Keratinocyte (primary cell): ENCODE measurements at regions not wholly inside any gene's neighbourhood (a gene's known extent, or its start where the extent isn't known, plus 50 kb on each side); places are given as distances from the start of the nearest gene placed in this dataset.

Source experiments
- DNase-seq: peaks from one replicate; pipeline ENCODE4 v3.0.0-alpha.2; 2011; ENCODE audit warnings: low read depth, missing footprints, low spot score
- FAIRE-seq: peaks from 2 replicates; lab custom pipeline; 2011; peaks lifted over from hg19 to GRCh38; lab: Jason Lieb, UNC
- H2AFZ ChIP-seq: 2 replicates; pipeline ENCODE4 v1.6.0; 2012; ENCODE audit warnings: low read length, control low read depth, inconsistent platforms; ENCODE audit not compliant: control insufficient read depth
- H3K27ac ChIP-seq: 2 replicates; pipeline ENCODE4 v1.5.1; 2011; ENCODE audit warnings: low read length; ENCODE audit not compliant: control insufficient read depth, insufficient read depth
- H3K27me3 ChIP-seq: 3 replicates; pipeline ENCODE4 v1.6.0; 2011; ENCODE audit warnings: low read length; ENCODE audit not compliant: control insufficient read depth, insufficient read depth; ENCODE audit errors: extremely low read depth
- H3K36me3 ChIP-seq, 2 experiments: 2 replicates in 1 of 2; 3 replicates in 1 of 2; pipeline ENCODE4 v1.5.1; 2011; ENCODE audit warnings: low read length in 2 of 2, mild to moderate bottlenecking in 1 of 2; ENCODE audit not compliant: control insufficient read depth in 2 of 2, insufficient read depth in 2 of 2; ENCODE audit errors: extremely low read depth in 1 of 2
- H3K4me1 ChIP-seq: 3 replicates; pipeline ENCODE4 v1.5.1; 2011; ENCODE audit warnings: low read length; ENCODE audit not compliant: control insufficient read depth, insufficient read depth; ENCODE audit errors: extremely low read depth
- H3K4me2 ChIP-seq: 3 replicates; pipeline ENCODE4 v1.6.0; 2011; ENCODE audit warnings: low read depth, low read length; ENCODE audit not compliant: control insufficient read depth, insufficient read depth; ENCODE audit errors: extremely low read depth
- H3K4me3 ChIP-seq, 3 experiments: fragments of 200-600 bp in 1 of 3; sonication (generic) in 1 of 3; 2 replicates in 2 of 3; 3 replicates in 1 of 3; pipeline ENCODE4 v1.5.1; 2011 to 2016; ENCODE audit warnings: low read length in 3 of 3, mild to moderate bottlenecking in 3 of 3, control low read depth in 2 of 3, inconsistent platforms in 1 of 3, low read depth in 1 of 3, mixed read lengths in 1 of 3, mixed run types in 1 of 3, moderate library complexity in 1 of 3; ENCODE audit not compliant: control insufficient read depth in 2 of 3, insufficient read depth in 2 of 3; ENCODE audit errors: extremely low read depth in 1 of 3
- H3K79me2 ChIP-seq: 2 replicates; pipeline ENCODE4 v1.6.0; 2012; ENCODE audit warnings: low read length; ENCODE audit not compliant: control insufficient read depth, insufficient read depth
- H3K9ac ChIP-seq: 3 replicates; pipeline ENCODE4 v1.6.0; 2011; ENCODE audit warnings: low read length; ENCODE audit not compliant: control insufficient read depth, insufficient read depth; ENCODE audit errors: extremely low read depth
- H3K9me1 ChIP-seq: 3 replicates; pipeline ENCODE4 v1.6.0; 2011; ENCODE audit warnings: low read length; ENCODE audit not compliant: control insufficient read depth, insufficient read depth; ENCODE audit errors: extremely low read depth
- H3K9me3 ChIP-seq: 2 replicates; pipeline ENCODE4 v1.5.1; 2012; ENCODE audit warnings: low read depth, low read length; ENCODE audit not compliant: control insufficient read depth
- H4K20me1 ChIP-seq: 3 replicates; pipeline ENCODE4 v1.6.0; 2011; ENCODE audit warnings: low read length; ENCODE audit not compliant: control insufficient read depth, insufficient read depth; ENCODE audit errors: extremely low read depth
- EZH2 ChIP-seq: IDR thresholded peaks from one replicate; pipeline ENCODE4 v1.6.1; 2012; ENCODE audit warnings: inconsistent platforms, mild to moderate bottlenecking, low read length, moderate library complexity
- dilution Hi-C: fragments of 300-500 bp; cut with MboI; formaldehyde crosslinking; loops from one replicate; pipeline ENCODE4 v1.7.0; 2020; ENCODE audit warnings: low sequenced_read_pairs; ENCODE audit not compliant: extremely low pct_ligation_motif_present
- TF ChIP-seq, protein P1 (sequence below), 3 experiments: IDR thresholded peaks in 1 of 3; conservative IDR thresholded peaks in 1 of 3; optimal IDR thresholded peaks in 1 of 3; 2 replicates in 2 of 3; 3 replicates in 1 of 3; pipeline versions ENCODE3 to v1.5.1; 2011; ENCODE audit warnings: low read length in 3 of 3, mild to moderate bottlenecking in 3 of 3, moderate library complexity in 2 of 3, control low read depth in 1 of 3, inconsistent platforms in 1 of 3; ENCODE audit not compliant: insufficient read depth in 2 of 3; ENCODE audit errors: extremely low read depth in 1 of 3

GRCh38 chr16:17565605-17566004 is 94.8 kb upstream of the XYLT1 start:
- dilution Hi-C loops, result no loop called here
- Histone ChIP-seq H3K4me3 (no peak overlapping the region), H4K20me1 (no peaks in the 10 kb centered on the region), H3K4me2 (peak overlapping the region; percentile 45), H3K79me2 (no peaks in the 10 kb centered on the region), H2AFZ (no peak overlapping the region), H3K36me3 (no peaks in the 10 kb centered on the region), H3K27ac (peak overlapping the region; percentile 84), H3K9me3 (no peaks in the 10 kb centered on the region), H3K9me1 (no peaks in the 10 kb centered on the region), H3K9ac (no peak overlapping the region), H3K27me3 (no peaks in the 10 kb centered on the region), H3K4me1 (peaks cover 52% of the 10 kb centered on the region)
- no peak for TF ChIP-seq EZH2
- TF ChIP-seq, protein P1, sequence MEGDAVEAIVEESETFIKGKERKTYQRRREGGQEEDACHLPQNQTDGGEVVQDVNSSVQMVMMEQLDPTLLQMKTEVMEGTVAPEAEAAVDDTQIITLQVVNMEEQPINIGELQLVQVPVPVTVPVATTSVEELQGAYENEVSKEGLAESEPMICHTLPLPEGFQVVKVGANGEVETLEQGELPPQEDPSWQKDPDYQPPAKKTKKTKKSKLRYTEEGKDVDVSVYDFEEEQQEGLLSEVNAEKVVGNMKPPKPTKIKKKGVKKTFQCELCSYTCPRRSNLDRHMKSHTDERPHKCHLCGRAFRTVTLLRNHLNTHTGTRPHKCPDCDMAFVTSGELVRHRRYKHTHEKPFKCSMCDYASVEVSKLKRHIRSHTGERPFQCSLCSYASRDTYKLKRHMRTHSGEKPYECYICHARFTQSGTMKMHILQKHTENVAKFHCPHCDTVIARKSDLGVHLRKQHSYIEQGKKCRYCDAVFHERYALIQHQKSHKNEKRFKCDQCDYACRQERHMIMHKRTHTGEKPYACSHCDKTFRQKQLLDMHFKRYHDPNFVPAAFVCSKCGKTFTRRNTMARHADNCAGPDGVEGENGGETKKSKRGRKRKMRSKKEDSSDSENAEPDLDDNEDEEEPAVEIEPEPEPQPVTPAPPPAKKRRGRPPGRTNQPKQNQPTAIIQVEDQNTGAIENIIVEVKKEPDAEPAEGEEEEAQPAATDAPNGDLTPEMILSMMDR (optimal IDR thresholded peaks at IDR 0.05 in 1 of 3, IDR thresholded peaks at IDR 0.05 in 1 of 3, conservative IDR thresholded peaks at IDR 0.05 in 1 of 3; ENCODE audit: extremely low read depth in 1 of 3, insufficient read depth in 2 of 3, low read length in 3 of 3), result peak in 2 of 3 experiments; percentile 9 to 15
- FAIRE-seq, result no peak
- DNase-seq, result no peak

DNA sequence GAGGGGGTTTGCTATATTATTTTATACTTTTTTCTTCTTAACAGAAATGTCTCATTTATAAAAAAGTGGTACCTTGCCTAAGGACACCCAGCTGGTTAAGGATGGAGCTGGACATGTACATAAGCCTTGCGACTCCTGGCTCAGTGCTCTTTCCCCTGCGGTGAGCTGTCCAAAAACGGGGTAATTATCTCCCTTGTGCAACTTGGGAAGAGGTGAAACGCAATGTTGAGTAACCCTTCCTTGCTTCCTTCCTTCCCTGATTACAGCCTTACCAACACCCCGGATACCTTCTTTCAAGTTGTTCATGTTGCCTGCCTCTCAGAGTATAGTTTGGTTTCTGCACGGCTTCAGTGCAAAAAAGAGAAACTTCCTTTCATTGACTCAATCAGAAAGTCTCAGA is 94.1 kb upstream of the XYLT1 start:
- Histone ChIP-seq H3K79me2 (no peaks in the 10 kb centered on the region), H3K9me3 (no peaks in the 10 kb centered on the region), H2AFZ (no peak overlapping the region), H3K36me3 (no peaks in the 10 kb centered on the region), H3K4me2 (peak overlapping the region; percentile 6), H3K9ac (no peak overlapping the region), H3K9me1 (no peaks in the 10 kb centered on the region), H3K27ac (peak overlapping the region; percentile 42), H3K4me3 (no peak overlapping the region), H3K27me3 (no peaks in the 10 kb centered on the region), H3K4me1 (peaks cover 52% of the 10 kb centered on the region), H4K20me1 (no peaks in the 10 kb centered on the region)
- dilution Hi-C loops, result no loop called here
- DNase-seq (no peak), FAIRE-seq (no peak)
- TF ChIP-seq EZH2, result no peak
- TF ChIP-seq, protein P1 (optimal IDR thresholded peaks at IDR 0.05 in 1 of 3, IDR thresholded peaks at IDR 0.05 in 1 of 3, conservative IDR thresholded peaks at IDR 0.05 in 1 of 3; ENCODE audit: extremely low read depth in 1 of 3, insufficient read depth in 2 of 3, low read length in 3 of 3), result no peak
